Endothelial cell of umbilical vein (primary cell): ENCODE measurements at regions not wholly inside any gene's neighbourhood (a gene's known extent, or its start where the extent isn't known, plus 50 kb on each side); places are given as distances from the start of the nearest gene placed in this dataset.

ENCODE experiments used
- BruUV-seq: library from RNA; stranded (reverse); fragments of 400-500 nt; replicated peaks from 2 replicates; lab custom pipeline; 2021; lab: Mats Ljungman, UMichigan
- CTCF ChIA-PET: fragments of 300-600, 350-600 bp; sonication (Branson Sonifier 250); formaldehyde crosslinking; loops from one replicate; lab custom pipeline; 2021; ENCODE audit warnings: antibody characterized with exemption, inconsistent platforms; lab: Charles Lee
- POLR2A ChIA-PET: fragments of 300-600, 350-600 bp; sonication (Branson Sonifier 250); formaldehyde crosslinking; loops from one replicate; lab custom pipeline; 2021; ENCODE audit warnings: antibody characterized with exemption, inconsistent platforms; lab: Charles Lee
- DNase-seq: peaks from one replicate; pipeline ENCODE4 v3.0.0-alpha.2; 2011; ENCODE audit warnings: low read depth, low spot score
- FAIRE-seq: peaks from 2 replicates; lab custom pipeline; 2011; peaks lifted over from hg19 to GRCh38; lab: Jason Lieb, UNC
- H2AFZ ChIP-seq: 2 replicates; pipeline ENCODE4 v1.6.0; 2012; ENCODE audit warnings: low read depth, low read length, control low read depth, inconsistent platforms
- H3K27ac ChIP-seq: 2 replicates; pipeline ENCODE4 v1.5.1; 2011; ENCODE audit warnings: low read depth, mild to moderate bottlenecking, control low read depth, low read length, moderate library complexity; ENCODE audit not compliant: insufficient read depth
- H3K27me3 ChIP-seq, 2 experiments: 2 replicates each; pipeline versions ENCODE4 v1.6.0 to v1.6.1; 2011; ENCODE audit warnings: low read length in 2 of 2, mixed read lengths in 1 of 2; ENCODE audit not compliant: control insufficient read depth in 2 of 2, insufficient read depth in 2 of 2
- H3K36me3 ChIP-seq, 2 experiments: 2 replicates in 1 of 2; 3 replicates in 1 of 2; pipeline ENCODE4 v1.5.1; 2011; ENCODE audit warnings: low read length in 2 of 2, mild to moderate bottlenecking in 1 of 2, moderate library complexity in 1 of 2; ENCODE audit not compliant: control insufficient read depth in 2 of 2, insufficient read depth in 2 of 2; ENCODE audit errors: extremely low read depth in 1 of 2
- H3K4me1 ChIP-seq: 3 replicates; pipeline ENCODE4 v1.5.1; 2011; ENCODE audit warnings: mild to moderate bottlenecking, low read length; ENCODE audit not compliant: control insufficient read depth, insufficient read depth; ENCODE audit errors: extremely low read depth
- H3K4me2 ChIP-seq: 2 replicates; pipeline ENCODE4 v1.6.1; 2011; ENCODE audit warnings: low read length, control low read depth, mixed read lengths; ENCODE audit not compliant: insufficient read depth
- H3K4me3 ChIP-seq, 3 experiments: fragments of 200-600 bp in 1 of 3; sonication (generic), shearing (Covaris generic) in 1 of 3; replicated peaks in 1 of 3; 2 replicates each; pipeline ENCODE4 v1.5.1; 2011 to 2016; ENCODE audit warnings: control low read depth in 3 of 3, low read length in 3 of 3, mild to moderate bottlenecking in 2 of 3, inconsistent platforms in 1 of 3, low read depth in 1 of 3, moderate library complexity in 1 of 3; ENCODE audit not compliant: insufficient read depth in 1 of 3
- H3K79me2 ChIP-seq: 2 replicates; pipeline ENCODE4 v1.6.0; 2012; ENCODE audit warnings: low read length, inconsistent platforms; ENCODE audit not compliant: control insufficient read depth, insufficient read depth
- H3K9ac ChIP-seq: replicated peaks from 2 replicates; pipeline ENCODE3; 2011; ENCODE audit warnings: low read length, control low read depth; ENCODE audit not compliant: insufficient read depth; ENCODE audit errors: extremely low read depth
- H3K9me1 ChIP-seq: replicated peaks from 3 replicates; pipeline ENCODE4 v1.6.0; 2011; ENCODE audit warnings: mild to moderate bottlenecking, low read length; ENCODE audit not compliant: control insufficient read depth, insufficient read depth; ENCODE audit errors: extremely low read depth
- H3K9me3 ChIP-seq: replicated peaks from 2 replicates; pipeline ENCODE4 v1.5.1; 2012; ENCODE audit warnings: low read length, inconsistent platforms; ENCODE audit not compliant: control insufficient read depth, insufficient read depth
- H4K20me1 ChIP-seq: replicated peaks from 2 replicates; pipeline ENCODE3; 2011; ENCODE audit warnings: mild to moderate bottlenecking, low read length; ENCODE audit not compliant: control insufficient read depth, insufficient read depth; ENCODE audit errors: extremely low read depth
- CTCF ChIP-seq, 2 donors: IDR thresholded peaks; 1 replicate in 1 of 2; 2 replicates in 1 of 2; pipeline ENCODE4 v1.5.1; 2011; ENCODE audit warnings: low read length in 2 of 2, mild to moderate bottlenecking in 2 of 2, moderate library complexity in 2 of 2, control low read depth in 1 of 2, inconsistent platforms in 1 of 2, low read depth in 1 of 2; ENCODE audit not compliant: insufficient read depth in 1 of 2; ENCODE audit errors: extremely low read depth in 1 of 2
- EZH2 ChIP-seq: IDR thresholded peaks from 2 replicates; pipeline ENCODE4 v1.6.1; 2012; ENCODE audit warnings: borderline replicate concordance, low read depth, mild to moderate bottlenecking, moderate library complexity, low read length, inconsistent platforms; ENCODE audit not compliant: severe bottlenecking
- FOS ChIP-seq: IDR thresholded peaks from 2 replicates; pipeline ENCODE4 v1.6.1; 2011; ENCODE audit warnings: mild to moderate bottlenecking, low read length, moderate library complexity, borderline replicate concordance; ENCODE audit not compliant: insufficient read depth
- GATA2 ChIP-seq: IDR thresholded peaks from 2 replicates; pipeline ENCODE4 v1.7.0; 2011; ENCODE audit warnings: low read depth, mild to moderate bottlenecking, moderate library complexity, mixed read lengths, low read length; ENCODE audit not compliant: insufficient read length, insufficient read depth
- JUN ChIP-seq: IDR thresholded peaks from 2 replicates; pipeline ENCODE4 v1.6.1; 2011; ENCODE audit warnings: borderline replicate concordance, low read depth; ENCODE audit not compliant: insufficient read length, insufficient read depth
- MAX ChIP-seq: IDR thresholded peaks from 2 replicates; pipeline ENCODE4 v1.6.1; 2011; ENCODE audit not compliant: insufficient read depth, insufficient read length
- MYC ChIP-seq: IDR thresholded peaks from one replicate; pipeline ENCODE4 v1.6.1; 2011; ENCODE audit warnings: mild to moderate bottlenecking, low read depth, low read length
- POLR2A ChIP-seq: IDR thresholded peaks from 2 replicates; pipeline ENCODE4 v1.6.1; 2012; ENCODE audit warnings: low read depth, mild to moderate bottlenecking, control low read depth, low read length
- POLR2AphosphoS5 ChIP-seq: IDR thresholded peaks from 2 replicates; pipeline ENCODE4 v1.6.1; 2012; ENCODE audit warnings: low read depth, mild to moderate bottlenecking, control low read depth, low read length, moderate library complexity; ENCODE audit not compliant: insufficient read depth
- dilution Hi-C: fragments of 300-500 bp; cut with MboI; formaldehyde crosslinking; loops from one replicate; pipeline ENCODE4 v1.15.0; 2019; ENCODE audit warnings: low sequenced_read_pairs; ENCODE audit not compliant: extremely low pct_ligation_motif_present
- intact Hi-C: fragments of 100-400 bp; cut with micrococcal nuclease; formaldehyde crosslinking; loops from one replicate; pipeline ENCODE4 v1.10.0; 2022

GRCh38 chr22:46043339-46043738 lies 66.4 kb upstream of the WNT7B start:
- H3K9ac ChIP-seq = peak overlapping the region; percentile 76
- H3K9me3 ChIP-seq = no peaks in the 10 kb centered on the region
- peak overlapping the region; percentile 53 for H3K27ac ChIP-seq
- FAIRE-seq (no peak), DNase-seq (no peak)
- no peak overlapping the region for H3K4me3 ChIP-seq
- dilution Hi-C loops (no loop called here), intact Hi-C loops (no loop called here)
- H4K20me1 ChIP-seq = no peaks in the 10 kb centered on the region
- H3K4me2 ChIP-seq = peak overlapping the region; percentile 70
- H3K9me1 ChIP-seq = no peaks in the 10 kb centered on the region
- H2AFZ ChIP-seq = no peak overlapping the region
- BruUV-seq = no TSS peak
- CTCF ChIA-PET = interaction anchor here (1.1 to 4.5 kb wide), 2 partner anchors 37 to 47 kb away, joined by 4 to 23 read pairs; no protein-coding TSS in a partner anchor
- POLR2A ChIA-PET = interaction anchor here (0.8 kb wide), 1 partner anchor 26 kb away, joined by 3 read pairs; no protein-coding TSS in a partner anchor
- TF ChIP-seq JUN (no peak), GATA2 (no peak), MAX (no peak), EZH2 (no peak), CTCF (IDR thresholded peaks at IDR 0.05; ENCODE audit: extremely low read depth in 1 of 2, insufficient read depth in 1 of 2, low read depth in 1 of 2, low read length in 2 of 2) (no peak), FOS (no peak), POLR2AphosphoS5 (no peak), POLR2A (no peak), MYC (no peak)
- H3K4me1 ChIP-seq = peaks cover 22% of the 10 kb centered on the region
- peaks cover 3% of the 10 kb centered on the region for H3K79me2 ChIP-seq
- H3K36me3 ChIP-seq = no peaks in the 10 kb centered on the region
- H3K27me3 ChIP-seq = no peaks in the 10 kb centered on the region
